ENCODE measurements at regions not wholly inside any gene's neighbourhood (a gene's known extent, or its start where the extent isn't known, plus 50 kb on each side); places are given as distances from the start of the nearest gene placed in this dataset.

DNA sequence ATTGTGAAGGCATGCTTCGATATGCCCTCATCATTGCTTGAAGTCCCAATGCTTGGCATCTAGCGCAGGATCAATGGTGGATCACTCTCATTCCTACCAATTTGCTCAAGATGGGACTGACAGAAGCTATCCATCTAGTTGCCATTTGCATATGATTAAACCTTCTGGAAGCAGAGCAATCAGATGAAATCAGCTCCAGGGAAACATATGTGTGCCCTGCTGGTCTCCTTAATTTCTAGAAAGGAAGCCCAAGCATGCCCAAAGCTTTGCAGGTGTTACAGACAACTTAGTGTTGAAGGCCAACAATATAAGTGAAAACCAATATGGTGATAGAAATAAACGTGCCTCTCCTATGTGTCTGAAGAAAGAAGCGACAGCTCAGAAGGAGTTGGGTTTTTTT lies 350.0 kb upstream of the ERCC4 start (continued):
- TF ChIP-seq, protein P1, sequence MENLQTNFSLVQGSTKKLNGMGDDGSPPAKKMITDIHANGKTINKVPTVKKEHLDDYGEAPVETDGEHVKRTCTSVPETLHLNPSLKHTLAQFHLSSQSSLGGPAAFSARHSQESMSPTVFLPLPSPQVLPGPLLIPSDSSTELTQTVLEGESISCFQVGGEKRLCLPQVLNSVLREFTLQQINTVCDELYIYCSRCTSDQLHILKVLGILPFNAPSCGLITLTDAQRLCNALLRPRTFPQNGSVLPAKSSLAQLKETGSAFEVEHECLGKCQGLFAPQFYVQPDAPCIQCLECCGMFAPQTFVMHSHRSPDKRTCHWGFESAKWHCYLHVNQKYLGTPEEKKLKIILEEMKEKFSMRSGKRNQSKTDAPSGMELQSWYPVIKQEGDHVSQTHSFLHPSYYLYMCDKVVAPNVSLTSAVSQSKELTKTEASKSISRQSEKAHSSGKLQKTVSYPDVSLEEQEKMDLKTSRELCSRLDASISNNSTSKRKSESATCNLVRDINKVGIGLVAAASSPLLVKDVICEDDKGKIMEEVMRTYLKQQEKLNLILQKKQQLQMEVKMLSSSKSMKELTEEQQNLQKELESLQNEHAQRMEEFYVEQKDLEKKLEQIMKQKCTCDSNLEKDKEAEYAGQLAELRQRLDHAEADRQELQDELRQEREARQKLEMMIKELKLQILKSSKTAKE (IDR thresholded peaks at IDR 0.05; ENCODE audit: low read depth, poor library complexity, severe bottlenecking) = no peak
- TF ChIP-seq IKZF1 (conservative IDR thresholded peaks at IDR 0.05) (no peak), YBX1 (IDR thresholded peaks at IDR 0.05) (no peak), CBFB (IDR thresholded peaks at IDR 0.05; ENCODE audit: low read depth) (no peak)
- TF ChIP-seq, protein P2, sequence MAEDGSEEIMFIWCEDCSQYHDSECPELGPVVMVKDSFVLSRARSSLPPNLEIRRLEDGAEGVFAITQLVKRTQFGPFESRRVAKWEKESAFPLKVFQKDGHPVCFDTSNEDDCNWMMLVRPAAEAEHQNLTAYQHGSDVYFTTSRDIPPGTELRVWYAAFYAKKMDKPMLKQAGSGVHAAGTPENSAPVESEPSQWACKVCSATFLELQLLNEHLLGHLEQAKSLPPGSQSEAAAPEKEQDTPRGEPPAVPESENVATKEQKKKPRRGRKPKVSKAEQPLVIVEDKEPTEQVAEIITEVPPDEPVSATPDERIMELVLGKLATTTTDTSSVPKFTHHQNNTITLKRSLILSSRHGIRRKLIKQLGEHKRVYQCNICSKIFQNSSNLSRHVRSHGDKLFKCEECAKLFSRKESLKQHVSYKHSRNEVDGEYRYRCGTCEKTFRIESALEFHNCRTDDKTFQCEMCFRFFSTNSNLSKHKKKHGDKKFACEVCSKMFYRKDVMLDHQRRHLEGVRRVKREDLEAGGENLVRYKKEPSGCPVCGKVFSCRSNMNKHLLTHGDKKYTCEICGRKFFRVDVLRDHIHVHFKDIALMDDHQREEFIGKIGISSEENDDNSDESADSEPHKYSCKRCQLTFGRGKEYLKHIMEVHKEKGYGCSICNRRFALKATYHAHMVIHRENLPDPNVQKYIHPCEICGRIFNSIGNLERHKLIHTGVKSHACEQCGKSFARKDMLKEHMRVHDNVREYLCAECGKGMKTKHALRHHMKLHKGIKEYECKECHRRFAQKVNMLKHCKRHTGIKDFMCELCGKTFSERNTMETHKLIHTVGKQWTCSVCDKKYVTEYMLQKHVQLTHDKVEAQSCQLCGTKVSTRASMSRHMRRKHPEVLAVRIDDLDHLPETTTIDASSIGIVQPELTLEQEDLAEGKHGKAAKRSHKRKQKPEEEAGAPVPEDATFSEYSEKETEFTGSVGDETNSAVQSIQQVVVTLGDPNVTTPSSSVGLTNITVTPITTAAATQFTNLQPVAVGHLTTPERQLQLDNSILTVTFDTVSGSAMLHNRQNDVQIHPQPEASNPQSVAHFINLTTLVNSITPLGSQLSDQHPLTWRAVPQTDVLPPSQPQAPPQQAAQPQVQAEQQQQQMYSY (CRISPR knock-in tag; IDR thresholded peaks at IDR 0.05) = no peak

DNA sequence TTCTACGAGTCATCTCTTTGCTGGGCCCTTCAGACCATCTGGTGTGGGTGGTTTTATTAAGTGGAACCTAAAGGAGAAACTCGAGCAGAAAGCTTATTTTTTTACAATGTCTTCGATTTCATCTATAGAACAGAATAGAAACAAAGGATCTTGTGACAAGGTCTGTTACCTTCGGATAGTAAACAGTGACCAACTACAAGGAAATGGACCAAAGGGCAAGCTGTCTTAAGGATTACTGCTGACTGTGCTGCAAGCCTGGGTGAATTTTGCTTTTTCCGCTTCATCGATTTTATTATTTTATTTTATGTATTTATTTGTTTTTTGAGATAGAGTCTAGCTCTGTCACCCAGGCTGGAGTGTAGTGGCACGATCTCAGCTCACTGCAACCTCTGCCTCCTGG lies 348.9 kb upstream of the ERCC4 start:
- SMC1A ChIA-PET (ENCODE audit: uncharacterized antibody, unreplicated experiment) = interaction anchor here (0.8 to 3.9 kb wide), 2 partner anchors 12 to 371 kb away, joined by 3 to 11 read pairs; no protein-coding TSS in a partner anchor
- no TSS peak for BruUV-seq (replicated peaks)
- Histone ChIP-seq H3K79me2 (ENCODE audit: control insufficient read depth, insufficient read depth, low read length) (no peaks in the 10 kb centered on the region), H3K36me3 (ENCODE audit: control insufficient read depth in 2 of 2, insufficient read depth in 2 of 2, low read length in 1 of 2) (no peaks in the 10 kb centered on the region), H3K9me3 (replicated peaks; ENCODE audit: control insufficient read depth, insufficient read depth, low read length) (no peaks in the 10 kb centered on the region), H3K9ac (ENCODE audit: control insufficient read depth, insufficient read depth, low read length) (no peak overlapping the region), H3K27me3 (replicated peaks in 1 of 2; ENCODE audit: control insufficient read depth in 2 of 2, insufficient read depth in 2 of 2, low read length in 1 of 2) (no peaks in the 10 kb centered on the region), H2AFZ (ENCODE audit: control insufficient read depth, low read depth, low read length) (no peak overlapping the region), H3K4me1 (ENCODE audit: control insufficient read depth, insufficient read depth, low read length) (no peaks in the 10 kb centered on the region), H3K27ac (ENCODE audit: control insufficient read depth, insufficient read depth) (no peak overlapping the region), H4K20me1 (ENCODE audit: control insufficient read depth, insufficient read depth) (no peaks in the 10 kb centered on the region), H3K4me2 (ENCODE audit: control insufficient read depth, insufficient read depth) (no peak overlapping the region), H3K4me3 (no peak overlapping the region)
- in situ Hi-C loops (cut with MboI) = no loop called here
- POLR2A ChIA-PET = no interaction called here
- CTCF ChIA-PET = no interaction called here
- FAIRE-seq (no peak), DNase-seq (ENCODE audit: low read depth, low spot score) (no peak), ATAC-seq (no peak)
- intact Hi-C loops (cut with micrococcal nuclease; ENCODE audit: unreplicated experiment) = no loop called here
- 32% methylated on average over 7 of the region's 7 CpGs for whole genome bisulfite sequencing (ENCODE audit: insufficient coverage, insufficient replicate concordance, low lambda C conversion rate, missing lambda C conversion rate)
- RAD21 ChIA-PET (ENCODE audit: unreplicated experiment) = interaction anchor here (1.1 kb wide), 1 partner anchor 24 kb away, joined by 3 read pairs; no protein-coding TSS in a partner anchor
- TF ChIP-seq, protein P3, sequence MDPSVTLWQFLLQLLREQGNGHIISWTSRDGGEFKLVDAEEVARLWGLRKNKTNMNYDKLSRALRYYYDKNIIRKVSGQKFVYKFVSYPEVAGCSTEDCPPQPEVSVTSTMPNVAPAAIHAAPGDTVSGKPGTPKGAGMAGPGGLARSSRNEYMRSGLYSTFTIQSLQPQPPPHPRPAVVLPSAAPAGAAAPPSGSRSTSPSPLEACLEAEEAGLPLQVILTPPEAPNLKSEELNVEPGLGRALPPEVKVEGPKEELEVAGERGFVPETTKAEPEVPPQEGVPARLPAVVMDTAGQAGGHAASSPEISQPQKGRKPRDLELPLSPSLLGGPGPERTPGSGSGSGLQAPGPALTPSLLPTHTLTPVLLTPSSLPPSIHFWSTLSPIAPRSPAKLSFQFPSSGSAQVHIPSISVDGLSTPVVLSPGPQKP (IDR thresholded peaks at IDR 0.05; ENCODE audit: low read depth, low read length) = no peak
- no peak for TF ChIP-seq CBFB (IDR thresholded peaks at IDR 0.05; ENCODE audit: low read depth)
- TF ChIP-seq YBX1 (IDR thresholded peaks at IDR 0.05) = no peak
- TF ChIP-seq NFYB (IDR thresholded peaks at IDR 0.05; ENCODE audit: insufficient read depth, low read depth, low read length) = no peak
- TF ChIP-seq PAX5 (IDR thresholded peaks at IDR 0.05; ENCODE audit: borderline replicate concordance, low read depth, low read length) = no peak
- no peak for TF ChIP-seq CHD4 (IDR thresholded peaks at IDR 0.05)
- no peak for TF ChIP-seq NRF1 (conservative IDR thresholded peaks at IDR 0.05; ENCODE audit: low read depth, low read length)
- no peak for TF ChIP-seq HDGF (IDR thresholded peaks at IDR 0.05)
- no peak for TF ChIP-seq NBN (IDR thresholded peaks at IDR 0.05)
- no peak for TF ChIP-seq MTA3 (IDR thresholded peaks at IDR 0.05; ENCODE audit: borderline replicate concordance, low read length)
- TF ChIP-seq IRF4 (IDR thresholded peaks at IDR 0.05; ENCODE audit: low read depth, low read length) = no peak
